SK-N-SH (cell line): ENCODE measurements at regions not wholly inside any gene's neighbourhood (a gene's known extent, or its start where the extent isn't known, plus 50 kb on each side); places are given as distances from the start of the nearest gene placed in this dataset.

ENCODE experiments used
- FOSL2 ChIP-seq: IDR thresholded peaks from 2 replicates; pipeline ENCODE4 v1.4.0; 2012; ENCODE audit warnings: low read depth, mild to moderate bottlenecking, moderate library complexity, borderline replicate concordance
- JUND ChIP-seq: IDR thresholded peaks from 2 replicates; pipeline ENCODE4 v1.4.0; 2012
- NRF1 ChIP-seq: IDR thresholded peaks from 2 replicates; pipeline ENCODE4 v1.6.1; 2012; ENCODE audit warnings: low read depth, mild to moderate bottlenecking, low read length
- POLR2AphosphoS5 ChIP-seq: IDR thresholded peaks from 2 replicates; pipeline ENCODE4 v1.6.1; 2012; ENCODE audit warnings: low read depth, low read length
- RFX5 ChIP-seq: IDR thresholded peaks from 2 replicates; pipeline ENCODE4 v1.6.1; 2012; ENCODE audit warnings: mild to moderate bottlenecking, improper control_type of control experiment, low read length
- TAF1 ChIP-seq: IDR thresholded peaks from 2 replicates; pipeline ENCODE4 v1.6.1; 2012; ENCODE audit warnings: low read depth, mild to moderate bottlenecking, low read length, moderate library complexity, borderline replicate concordance
- TCF12 ChIP-seq: IDR thresholded peaks from 2 replicates; pipeline ENCODE4 v1.4.0; 2012
- YY1 ChIP-seq: IDR thresholded peaks from 2 replicates; pipeline ENCODE4 v1.4.0; 2012; ENCODE audit warnings: low read depth, mild to moderate bottlenecking
- TF ChIP-seq, protein P1 (sequence below): fragments of 200-600 bp; sonication (generic); IDR thresholded peaks from 2 replicates; pipeline ENCODE4 v1.6.1; 2017; ENCODE audit warnings: antibody characterized with exemption, mild to moderate bottlenecking, moderate library complexity
- TF ChIP-seq, protein P2 (sequence below): IDR thresholded peaks from 2 replicates; pipeline ENCODE4 v1.6.1; 2012; ENCODE audit warnings: mild to moderate bottlenecking, low read depth, low read length, moderate library complexity
- TF ChIP-seq, protein P3 (sequence below): IDR thresholded peaks from 2 replicates; pipeline ENCODE4 v1.4.0; 2012; ENCODE audit warnings: low read depth

DNA sequence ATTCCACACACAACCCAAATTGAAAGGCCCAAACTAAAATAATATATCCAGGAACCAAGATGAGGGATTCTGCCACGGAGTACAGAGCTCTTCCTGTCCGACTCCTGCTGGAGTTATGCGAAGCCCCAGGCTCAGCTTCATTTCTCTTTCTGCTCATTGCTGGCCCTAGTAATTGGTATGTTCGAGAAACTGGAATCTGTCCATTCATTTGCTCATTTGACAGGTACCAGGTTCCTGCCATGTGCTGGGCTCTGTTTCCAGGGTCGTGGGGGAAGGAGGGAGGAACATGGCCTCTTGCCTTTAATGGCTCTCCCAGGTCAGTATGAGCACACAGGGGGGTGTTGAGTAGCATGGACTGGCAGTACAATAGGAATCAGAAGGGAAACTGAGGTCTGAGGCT lies 179.2 kb upstream of the SHH start:
- TF ChIP-seq, protein P1, sequence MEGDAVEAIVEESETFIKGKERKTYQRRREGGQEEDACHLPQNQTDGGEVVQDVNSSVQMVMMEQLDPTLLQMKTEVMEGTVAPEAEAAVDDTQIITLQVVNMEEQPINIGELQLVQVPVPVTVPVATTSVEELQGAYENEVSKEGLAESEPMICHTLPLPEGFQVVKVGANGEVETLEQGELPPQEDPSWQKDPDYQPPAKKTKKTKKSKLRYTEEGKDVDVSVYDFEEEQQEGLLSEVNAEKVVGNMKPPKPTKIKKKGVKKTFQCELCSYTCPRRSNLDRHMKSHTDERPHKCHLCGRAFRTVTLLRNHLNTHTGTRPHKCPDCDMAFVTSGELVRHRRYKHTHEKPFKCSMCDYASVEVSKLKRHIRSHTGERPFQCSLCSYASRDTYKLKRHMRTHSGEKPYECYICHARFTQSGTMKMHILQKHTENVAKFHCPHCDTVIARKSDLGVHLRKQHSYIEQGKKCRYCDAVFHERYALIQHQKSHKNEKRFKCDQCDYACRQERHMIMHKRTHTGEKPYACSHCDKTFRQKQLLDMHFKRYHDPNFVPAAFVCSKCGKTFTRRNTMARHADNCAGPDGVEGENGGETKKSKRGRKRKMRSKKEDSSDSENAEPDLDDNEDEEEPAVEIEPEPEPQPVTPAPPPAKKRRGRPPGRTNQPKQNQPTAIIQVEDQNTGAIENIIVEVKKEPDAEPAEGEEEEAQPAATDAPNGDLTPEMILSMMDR, result no peak
- TF ChIP-seq RFX5 (no peak), POLR2AphosphoS5 (no peak), YY1 (no peak), FOSL2 (no peak), NRF1 (no peak), TAF1 (no peak), JUND (no peak), TCF12 (no peak)
- TF ChIP-seq, protein P2, sequence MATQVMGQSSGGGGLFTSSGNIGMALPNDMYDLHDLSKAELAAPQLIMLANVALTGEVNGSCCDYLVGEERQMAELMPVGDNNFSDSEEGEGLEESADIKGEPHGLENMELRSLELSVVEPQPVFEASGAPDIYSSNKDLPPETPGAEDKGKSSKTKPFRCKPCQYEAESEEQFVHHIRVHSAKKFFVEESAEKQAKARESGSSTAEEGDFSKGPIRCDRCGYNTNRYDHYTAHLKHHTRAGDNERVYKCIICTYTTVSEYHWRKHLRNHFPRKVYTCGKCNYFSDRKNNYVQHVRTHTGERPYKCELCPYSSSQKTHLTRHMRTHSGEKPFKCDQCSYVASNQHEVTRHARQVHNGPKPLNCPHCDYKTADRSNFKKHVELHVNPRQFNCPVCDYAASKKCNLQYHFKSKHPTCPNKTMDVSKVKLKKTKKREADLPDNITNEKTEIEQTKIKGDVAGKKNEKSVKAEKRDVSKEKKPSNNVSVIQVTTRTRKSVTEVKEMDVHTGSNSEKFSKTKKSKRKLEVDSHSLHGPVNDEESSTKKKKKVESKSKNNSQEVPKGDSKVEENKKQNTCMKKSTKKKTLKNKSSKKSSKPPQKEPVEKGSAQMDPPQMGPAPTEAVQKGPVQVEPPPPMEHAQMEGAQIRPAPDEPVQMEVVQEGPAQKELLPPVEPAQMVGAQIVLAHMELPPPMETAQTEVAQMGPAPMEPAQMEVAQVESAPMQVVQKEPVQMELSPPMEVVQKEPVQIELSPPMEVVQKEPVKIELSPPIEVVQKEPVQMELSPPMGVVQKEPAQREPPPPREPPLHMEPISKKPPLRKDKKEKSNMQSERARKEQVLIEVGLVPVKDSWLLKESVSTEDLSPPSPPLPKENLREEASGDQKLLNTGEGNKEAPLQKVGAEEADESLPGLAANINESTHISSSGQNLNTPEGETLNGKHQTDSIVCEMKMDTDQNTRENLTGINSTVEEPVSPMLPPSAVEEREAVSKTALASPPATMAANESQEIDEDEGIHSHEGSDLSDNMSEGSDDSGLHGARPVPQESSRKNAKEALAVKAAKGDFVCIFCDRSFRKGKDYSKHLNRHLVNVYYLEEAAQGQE, result no peak
- TF ChIP-seq, protein P3, sequence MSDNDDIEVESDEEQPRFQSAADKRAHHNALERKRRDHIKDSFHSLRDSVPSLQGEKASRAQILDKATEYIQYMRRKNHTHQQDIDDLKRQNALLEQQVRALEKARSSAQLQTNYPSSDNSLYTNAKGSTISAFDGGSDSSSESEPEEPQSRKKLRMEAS, result no peak
